Gastrocnemius medialis (tissue), 4 donors: ENCODE measurements at regions not wholly inside any gene's neighbourhood (a gene's known extent, or its start where the extent isn't known, plus 50 kb on each side); places are given as distances from the start of the nearest gene placed in this dataset.

ENCODE experiments used
- ATAC-seq, 2 donors: fragments of 150-250 bp; one replicate each; pipeline ENCODE4 v1.9.1; 2016
- DNase-seq, 2 donors: peaks; one replicate each; pipeline ENCODE4 v3.0.0-alpha.2; 2019
- H3K27ac ChIP-seq, 4 donors: fragments of 200-600 bp; sonication (generic); 1 replicate in 1 of 4; 2 replicates in 3 of 4; pipeline ENCODE4 v1.5.1; 2016 to 2018; ENCODE audit warnings: mild to moderate bottlenecking in 2 of 4, moderate library complexity in 1 of 4
- H3K27me3 ChIP-seq, 3 donors: fragments of 200-600 bp; sonication (generic) in 2 of 3; 1 replicate in 1 of 3; 2 replicates in 2 of 3; pipeline versions ENCODE4 v1.5.1 to v1.6.0; 2016 to 2019; ENCODE audit warnings: mild to moderate bottlenecking in 1 of 3, moderate library complexity in 1 of 3
- H3K36me3 ChIP-seq, 2 donors: fragments of 200-600 bp; sonication (generic) in 1 of 2; one replicate each; pipeline ENCODE4 v1.5.1; 2017 to 2018
- H3K4me1 ChIP-seq, 2 donors: fragments of 200-600 bp; sonication (generic) in 1 of 2; one replicate each; pipeline ENCODE4 v1.5.1; 2016 to 2017; ENCODE audit warnings: mild to moderate bottlenecking in 2 of 2
- H3K4me3 ChIP-seq, 4 donors: fragments of 200-600 bp; sonication (generic) in 3 of 4; 1 replicate in 1 of 4; 2 replicates in 3 of 4; pipeline ENCODE4 v1.5.1; 2016 to 2019; ENCODE audit warnings: mild to moderate bottlenecking in 2 of 4
- H3K9me3 ChIP-seq, 3 donors: fragments of 200-600 bp; sonication (generic) in 2 of 3; 1 replicate in 1 of 3; 2 replicates in 2 of 3; pipeline ENCODE4 v1.5.1; 2016 to 2019
- CTCF ChIP-seq, 5 experiments: fragments of 450-650 bp in 3 of 5; fragments of 200-600 bp in 2 of 5; sonication (generic) in 2 of 5; IDR thresholded peaks in 4 of 5; conservative IDR thresholded peaks in 1 of 5; 1 replicate in 4 of 5; 2 replicates in 1 of 5; pipeline ENCODE4 v1.5.1; 2016 to 2019; ENCODE audit warnings: antibody characterized with exemption in 5 of 5, mild to moderate bottlenecking in 3 of 5, moderate library complexity in 3 of 5
- POLR2A ChIP-seq, 2 donors: fragments of 450-650 bp; IDR thresholded peaks; one replicate each; pipeline ENCODE4 v1.6.1; 2017; ENCODE audit warnings: antibody characterized with exemption in 2 of 2, mild to moderate bottlenecking in 2 of 2, moderate library complexity in 2 of 2
- in situ Hi-C, 4 donors: fragments of 200-750 bp; cut with MboI; loops; one replicate each; pipeline versions ENCODE4 v1.15.0 to v1.8.0; 2017; ENCODE audit warnings: low sequenced_read_pairs in 4 of 4
- intact Hi-C: fragments of 100-400 bp; cut with DNase I; formaldehyde crosslinking; loops from one replicate; pipeline ENCODE4 v1.15.1; 2023; ENCODE audit warnings: low total_unique reads

- DNase-seq (no peak), ATAC-seq (no peak)
- intact Hi-C loops (no loop called here), in situ Hi-C loops (no loop called here)
- Histone ChIP-seq H3K4me1 (no peaks in the 10 kb centered on the region), H3K9me3 (no peaks in the 10 kb centered on the region), H3K4me3 (no peak overlapping the region), H3K36me3 (no peaks in the 10 kb centered on the region), H3K27me3 (no peaks in the 10 kb centered on the region), H3K27ac (no peak overlapping the region)
- TF ChIP-seq POLR2A (IDR thresholded peaks at IDR 0.05) (no peak), CTCF (IDR thresholded peaks at IDR 0.05 in 4 of 5, conservative IDR thresholded peaks at IDR 0.05 in 1 of 5) (no peak)
Measured at GRCh38 chr22:49582181-49582580, 245.5 kb downstream of the BRD1 start.

- H3K27me3 ChIP-seq = no peaks in the 10 kb centered on the region
- intact Hi-C loops (no loop called here), in situ Hi-C loops (no loop called here)
- no peaks in the 10 kb centered on the region for H3K36me3 ChIP-seq
- H3K4me1 ChIP-seq = no peaks in the 10 kb centered on the region
- no peak for DNase-seq
- no peak overlapping the region for H3K4me3 ChIP-seq
- no peak for ATAC-seq
- H3K27ac ChIP-seq = no peak overlapping the region
- TF ChIP-seq CTCF (IDR thresholded peaks at IDR 0.05 in 4 of 5, conservative IDR thresholded peaks at IDR 0.05 in 1 of 5) (no peak), POLR2A (IDR thresholded peaks at IDR 0.05) (no peak)
- H3K9me3 ChIP-seq = no peaks in the 10 kb centered on the region
Measured at GRCh38 chr22:49580024-49580423, 247.6 kb downstream of the BRD1 start.

GRCh38 chr22:49577168-49578060, 250.3 kb downstream of the BRD1 start:
- Histone ChIP-seq H3K9me3 (no peaks in the 10 kb centered on the region), H3K36me3 (no peaks in the 10 kb centered on the region), H3K27ac (no peak overlapping the region), H3K27me3 (no peaks in the 10 kb centered on the region), H3K4me1 (no peaks in the 10 kb centered on the region), H3K4me3 (no peak overlapping the region)
- in situ Hi-C loops = no loop called here
- DNase-seq = no peak
- no peak for ATAC-seq
- intact Hi-C loops = no loop called here
- TF ChIP-seq POLR2A (IDR thresholded peaks at IDR 0.05) (no peak), CTCF (IDR thresholded peaks at IDR 0.05 in 4 of 5, conservative IDR thresholded peaks at IDR 0.05 in 1 of 5) (no peak)

GRCh38 chr22:49576241-49577141, 251.2 kb downstream of the BRD1 start:
- Histone ChIP-seq H3K27me3 (no peaks in the 10 kb centered on the region), H3K9me3 (no peaks in the 10 kb centered on the region), H3K4me1 (no peaks in the 10 kb centered on the region), H3K4me3 (no peak overlapping the region), H3K36me3 (no peaks in the 10 kb centered on the region), H3K27ac (peak overlapping the region in 1 of 4 donors; percentile 22)
- in situ Hi-C loops = no loop called here
- TF ChIP-seq POLR2A (IDR thresholded peaks at IDR 0.05) = no peak
- no peak for TF ChIP-seq CTCF (IDR thresholded peaks at IDR 0.05 in 4 of 5, conservative IDR thresholded peaks at IDR 0.05 in 1 of 5)
- DNase-seq (no peak), ATAC-seq (no peak)
- intact Hi-C loops = no loop called here
